ENCODE measurements at regions not wholly inside any gene's neighbourhood (a gene's known extent, or its start where the extent isn't known, plus 50 kb on each side); places are given as distances from the start of the nearest gene placed in this dataset.

DNA sequence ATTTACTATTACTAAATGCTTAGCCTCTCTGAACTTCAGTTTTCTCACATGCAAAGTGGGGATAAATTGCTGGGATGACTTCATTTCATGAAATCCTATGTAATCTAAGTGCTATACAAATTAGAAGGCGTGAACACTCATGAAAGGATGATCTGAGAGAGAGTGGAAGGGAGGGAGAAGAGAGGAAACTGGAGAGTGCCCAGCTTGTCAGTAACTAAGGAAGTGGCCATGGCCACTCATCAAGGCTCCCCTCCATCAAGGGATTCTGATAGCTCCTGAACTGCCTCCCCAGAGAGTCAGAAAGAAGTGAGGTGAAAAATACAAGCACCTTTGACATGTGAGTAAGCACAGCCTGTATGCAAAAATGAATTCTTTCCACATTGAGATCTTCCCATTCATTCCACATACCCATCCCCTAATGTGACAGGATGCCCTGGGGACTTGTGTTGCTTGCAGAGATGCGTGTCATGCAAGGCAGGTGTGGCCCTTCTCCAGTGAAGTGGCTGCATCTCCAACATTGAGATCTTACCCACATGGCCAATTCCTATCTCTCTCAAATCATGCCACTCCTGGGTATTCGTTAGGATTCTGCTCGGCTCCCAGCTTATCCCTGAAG is 76.5 kb upstream of the ITPRID1 start:
- Mint-ChIP-seq H3K36me3 (ENCODE audit: low read depth) (no peaks in the 10 kb centered on the region), H3K27ac (no peak overlapping the region), H3K9me3 (no peaks in the 10 kb centered on the region), H3K4me3 (no peak overlapping the region), H3K27me3 (peaks cover 10% of the 10 kb centered on the region), H3K4me1 (ENCODE audit: low read depth) (no peaks in the 10 kb centered on the region)
- intact Hi-C loops (cut with micrococcal nuclease), result no loop called here

DNA sequence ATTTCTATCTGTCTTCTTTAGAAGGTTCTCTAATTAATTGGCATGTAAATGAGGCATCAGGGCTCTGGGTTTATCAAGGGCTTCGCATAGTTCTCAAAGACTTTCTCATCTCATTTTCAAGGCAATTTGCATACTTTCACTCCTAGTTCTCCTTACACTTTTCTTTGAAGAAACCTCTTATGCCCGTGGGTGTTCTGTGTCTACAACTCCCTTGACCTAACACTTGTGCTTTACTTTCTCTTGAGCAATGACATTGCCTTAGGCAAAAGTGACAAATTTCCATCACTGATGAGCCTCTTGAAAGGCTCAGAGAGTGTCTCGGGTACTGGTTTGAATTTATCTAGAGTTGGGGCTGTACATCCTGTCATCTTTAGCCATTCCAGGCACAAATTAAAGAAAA is 74.7 kb upstream of the ITPRID1 start:
- Mint-ChIP-seq H3K4me3 (no peak overlapping the region), H3K4me1 (ENCODE audit: low read depth) (no peaks in the 10 kb centered on the region), H3K9me3 (no peaks in the 10 kb centered on the region), H3K27me3 (peaks cover 13% of the 10 kb centered on the region), H3K27ac (no peak overlapping the region), H3K36me3 (ENCODE audit: low read depth) (no peaks in the 10 kb centered on the region)
- intact Hi-C loops (cut with micrococcal nuclease), result no loop called here

DNA sequence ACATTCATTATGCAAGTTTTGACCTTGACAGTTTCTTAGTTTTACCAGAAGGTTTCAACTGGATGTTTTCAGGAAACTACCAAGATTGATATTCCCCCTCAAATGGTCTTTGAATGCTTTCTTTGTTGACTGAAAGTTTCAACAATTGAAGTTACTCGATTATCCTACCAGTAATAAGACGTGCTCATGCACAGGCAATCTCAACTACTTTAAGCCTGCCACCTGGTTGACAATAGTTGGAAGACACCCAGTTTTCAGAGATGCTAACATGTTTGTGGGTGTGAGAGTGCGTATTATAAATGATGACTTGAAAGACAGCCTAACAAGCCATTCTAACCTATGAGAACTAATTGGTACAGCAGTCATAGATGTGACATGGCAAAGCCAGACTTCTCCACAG is 73.4 kb upstream of the ITPRID1 start:
- no peak overlapping the region for H3K4me3 Mint-ChIP-seq
- H3K27ac Mint-ChIP-seq, result no peak overlapping the region
- H3K4me1 Mint-ChIP-seq (ENCODE audit: low read depth), result no peaks in the 10 kb centered on the region
- H3K27me3 Mint-ChIP-seq, result peaks cover 16% of the 10 kb centered on the region
- no peaks in the 10 kb centered on the region for H3K36me3 Mint-ChIP-seq (ENCODE audit: low read depth)
- no peaks in the 10 kb centered on the region for H3K9me3 Mint-ChIP-seq
- intact Hi-C loops (cut with micrococcal nuclease), result loop anchor here (5.0 kb wide), 2 partner anchors 68 to 192 kb away; no protein-coding TSS in a partner anchor

DNA sequence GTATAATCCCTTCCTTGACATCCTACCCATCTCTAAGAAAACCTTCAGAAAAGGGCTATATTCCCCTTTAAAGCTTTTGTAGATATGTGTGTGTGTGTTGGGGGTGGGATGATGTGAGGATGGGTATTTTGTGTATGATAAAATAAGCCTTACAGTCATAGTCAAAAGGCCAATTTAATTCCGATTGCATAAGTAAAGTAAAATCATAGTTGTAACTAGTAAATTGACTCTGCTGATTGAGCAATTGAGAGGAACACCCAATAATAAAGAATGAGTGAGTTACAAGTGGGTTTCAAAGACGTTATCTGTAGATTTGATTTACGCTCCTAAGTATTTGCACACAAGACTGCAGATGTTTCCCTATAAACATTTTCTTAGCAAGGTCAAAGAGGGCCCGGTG is 71.3 kb upstream of the ITPRID1 start:
- peaks cover 10% of the 10 kb centered on the region for H3K27me3 Mint-ChIP-seq
- no peaks in the 10 kb centered on the region for H3K9me3 Mint-ChIP-seq
- intact Hi-C loops (cut with micrococcal nuclease), result loop anchor here (1.0 to 5.0 kb wide), 4 partner anchors 46 to 294 kb away; no protein-coding TSS in a partner anchor
- H3K4me1 Mint-ChIP-seq (ENCODE audit: low read depth), result no peaks in the 10 kb centered on the region
- H3K27ac Mint-ChIP-seq, result no peak overlapping the region
- no peak overlapping the region for H3K4me3 Mint-ChIP-seq
- H3K36me3 Mint-ChIP-seq (ENCODE audit: low read depth), result no peaks in the 10 kb centered on the region

GRCh38 chr7:31443457-31443856 is 70.4 kb upstream of the ITPRID1 start:
- intact Hi-C loops (cut with micrococcal nuclease), result loop anchor here (1.0 to 5.0 kb wide), 3 partner anchors 45 to 189 kb away; no protein-coding TSS in a partner anchor
- peaks cover 10% of the 10 kb centered on the region for H3K27me3 Mint-ChIP-seq
- H3K4me3 Mint-ChIP-seq, result no peak overlapping the region
- no peaks in the 10 kb centered on the region for H3K9me3 Mint-ChIP-seq
- H3K36me3 Mint-ChIP-seq (ENCODE audit: low read depth), result no peaks in the 10 kb centered on the region
- H3K4me1 Mint-ChIP-seq (ENCODE audit: low read depth), result no peaks in the 10 kb centered on the region
- no peak overlapping the region for H3K27ac Mint-ChIP-seq

DNA sequence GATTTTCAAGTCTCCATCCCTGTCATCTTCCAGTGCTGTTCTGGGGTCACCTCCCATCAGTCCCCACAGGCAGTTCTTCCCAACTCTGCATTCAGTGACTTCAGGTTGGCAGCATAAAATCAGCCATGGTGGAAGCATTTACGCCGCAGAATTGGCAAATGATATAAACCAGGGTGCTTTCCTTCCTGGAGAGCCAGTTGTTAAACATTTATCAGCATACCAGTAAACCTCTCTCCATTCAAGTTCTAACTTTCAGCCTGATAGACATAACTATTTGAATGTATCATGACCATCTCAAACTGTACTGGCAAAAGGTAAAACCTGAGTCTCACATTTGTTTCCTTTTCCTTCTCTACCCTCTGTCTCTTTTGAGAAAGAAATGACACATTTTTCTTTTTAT is 69.7 kb upstream of the ITPRID1 start:
- Mint-ChIP-seq H3K4me1 (ENCODE audit: low read depth) (no peaks in the 10 kb centered on the region), H3K9me3 (no peaks in the 10 kb centered on the region), H3K27me3 (peaks cover 10% of the 10 kb centered on the region), H3K4me3 (no peak overlapping the region), H3K27ac (no peak overlapping the region), H3K36me3 (ENCODE audit: low read depth) (no peaks in the 10 kb centered on the region)
- intact Hi-C loops (cut with micrococcal nuclease), result loop anchor here (5.0 kb wide), 2 partner anchors 72 to 188 kb away; no protein-coding TSS in a partner anchor

- Mint-ChIP-seq H3K9me3 (no peaks in the 10 kb centered on the region), H3K27me3 (peaks cover 16% of the 10 kb centered on the region), H3K4me3 (no peak overlapping the region), H3K27ac (no peak overlapping the region), H3K4me1 (ENCODE audit: low read depth) (no peaks in the 10 kb centered on the region), H3K36me3 (ENCODE audit: low read depth) (no peaks in the 10 kb centered on the region)
- intact Hi-C loops (cut with micrococcal nuclease), result no loop called here
These were observed 68.1 kb upstream of the ITPRID1 start for GRCh38 chr7:31445686-31446355.

DNA sequence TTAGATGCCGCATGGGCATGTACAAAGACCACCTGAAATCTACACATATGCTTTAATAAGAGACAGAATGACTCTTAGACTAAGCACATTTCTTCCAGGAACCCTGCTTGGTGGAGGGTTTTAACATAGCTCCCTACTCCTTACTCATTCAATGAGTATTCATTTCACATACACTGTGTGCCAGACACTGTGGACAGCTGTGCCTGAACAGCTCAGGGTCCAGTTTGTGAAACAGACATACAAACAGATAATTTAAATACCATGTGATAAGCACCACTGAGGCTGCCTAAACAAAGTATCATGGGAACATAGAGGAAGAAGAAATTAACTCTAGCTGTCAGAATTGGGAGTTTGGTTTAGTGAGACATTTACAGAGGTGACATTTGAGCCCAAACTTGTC is 65.2 kb upstream of the ITPRID1 start:
- no peaks in the 10 kb centered on the region for H3K9me3 Mint-ChIP-seq
- H3K4me1 Mint-ChIP-seq (ENCODE audit: low read depth), result no peaks in the 10 kb centered on the region
- H3K27ac Mint-ChIP-seq, result no peak overlapping the region
- peaks cover 20% of the 10 kb centered on the region for H3K27me3 Mint-ChIP-seq
- no peaks in the 10 kb centered on the region for H3K36me3 Mint-ChIP-seq (ENCODE audit: low read depth)
- intact Hi-C loops (cut with micrococcal nuclease), result no loop called here
- H3K4me3 Mint-ChIP-seq, result no peak overlapping the region

DNA sequence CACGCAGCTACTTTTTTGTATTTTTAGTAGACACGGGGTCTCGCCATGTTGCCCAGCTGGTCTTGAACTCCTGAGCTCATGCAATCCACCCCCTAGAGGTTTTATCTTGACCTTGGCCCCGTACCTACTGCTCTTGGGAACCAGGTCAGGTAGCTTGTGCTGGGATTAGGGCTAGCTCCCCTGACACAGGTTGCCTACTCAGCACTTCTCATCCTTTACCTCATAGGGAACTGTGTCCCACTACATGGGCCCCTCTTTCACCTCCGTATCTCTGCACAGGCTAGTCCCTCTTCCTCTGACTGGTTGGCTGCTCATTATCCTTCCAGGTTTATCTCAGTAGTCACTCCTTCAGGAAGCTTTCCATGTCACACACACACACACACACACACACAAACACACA is 58.0 kb upstream of the ITPRID1 start:
- Mint-ChIP-seq H3K4me3 (no peak overlapping the region), H3K27ac (no peak overlapping the region), H3K4me1 (ENCODE audit: low read depth) (no peaks in the 10 kb centered on the region), H3K36me3 (ENCODE audit: low read depth) (no peaks in the 10 kb centered on the region), H3K27me3 (peaks cover 8% of the 10 kb centered on the region), H3K9me3 (no peaks in the 10 kb centered on the region)
- intact Hi-C loops (cut with micrococcal nuclease), result no loop called here

DNA sequence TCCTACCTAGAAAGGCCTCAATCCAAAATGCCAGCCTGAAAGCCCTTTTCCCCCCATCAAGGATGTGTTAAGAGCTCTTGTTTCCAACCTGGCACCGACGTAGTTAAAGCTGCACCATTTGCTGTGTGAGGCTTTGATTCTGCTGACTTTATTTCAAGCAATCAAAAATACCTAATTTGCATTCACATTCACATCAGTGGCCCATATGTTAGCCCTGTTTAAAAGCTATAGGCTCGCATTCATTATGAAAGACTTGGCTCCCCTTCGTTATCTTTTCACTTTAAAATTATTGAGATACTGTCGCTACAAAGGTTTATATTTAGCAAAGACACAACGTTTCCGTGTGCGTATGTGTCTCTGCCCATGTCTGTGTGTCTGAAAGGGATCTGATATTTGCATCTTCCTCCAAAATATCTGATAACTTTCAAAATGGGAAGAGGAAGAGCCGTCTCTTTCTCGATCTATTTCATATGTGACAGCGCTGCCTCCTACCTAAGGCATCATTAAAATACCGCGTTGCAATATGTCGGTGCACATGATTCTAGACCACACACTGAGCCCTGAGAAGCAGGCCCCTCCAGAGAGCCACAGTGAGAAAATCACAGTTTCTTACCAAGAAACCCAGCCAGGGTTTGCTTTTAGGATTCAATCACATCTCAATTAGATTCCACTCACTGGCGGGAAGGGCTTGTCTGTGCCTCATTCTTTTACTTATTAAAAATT is 57.1 kb upstream of the ITPRID1 start:
- Mint-ChIP-seq H3K27me3 (peaks cover 5% of the 10 kb centered on the region), H3K9me3 (no peaks in the 10 kb centered on the region), H3K27ac (no peak overlapping the region), H3K4me1 (ENCODE audit: low read depth) (no peaks in the 10 kb centered on the region), H3K36me3 (ENCODE audit: low read depth) (no peaks in the 10 kb centered on the region), H3K4me3 (no peak overlapping the region)
- intact Hi-C loops (cut with micrococcal nuclease), result no loop called here

DNA sequence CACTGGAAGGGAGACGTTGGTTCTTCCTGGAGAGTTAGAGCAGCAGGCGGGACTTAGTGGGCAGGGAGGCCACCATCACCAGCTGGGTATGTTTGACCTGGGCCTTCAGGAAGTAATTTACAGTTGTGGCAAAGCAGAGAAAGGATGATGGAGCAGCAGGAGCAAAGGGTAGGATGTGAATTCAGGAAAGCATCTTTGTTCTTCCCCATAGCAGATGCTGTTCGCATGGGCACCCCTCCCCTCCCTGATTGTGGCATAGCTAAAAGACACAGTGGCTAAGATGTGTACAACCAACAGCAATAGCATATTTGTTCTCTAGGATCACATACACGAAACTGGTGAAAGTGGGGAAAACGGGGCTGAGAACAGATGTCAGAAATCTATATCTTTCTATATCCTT is 56.3 kb upstream of the ITPRID1 start:
- peaks cover 7% of the 10 kb centered on the region for H3K27me3 Mint-ChIP-seq
- H3K4me3 Mint-ChIP-seq, result no peak overlapping the region
- intact Hi-C loops (cut with micrococcal nuclease), result no loop called here
- H3K27ac Mint-ChIP-seq, result no peak overlapping the region
- no peaks in the 10 kb centered on the region for H3K4me1 Mint-ChIP-seq (ENCODE audit: low read depth)
- no peaks in the 10 kb centered on the region for H3K9me3 Mint-ChIP-seq
- H3K36me3 Mint-ChIP-seq (ENCODE audit: low read depth), result no peaks in the 10 kb centered on the region

- no peaks in the 10 kb centered on the region for H3K36me3 Mint-ChIP-seq (ENCODE audit: low read depth)
- no peaks in the 10 kb centered on the region for H3K9me3 Mint-ChIP-seq
- H3K27ac Mint-ChIP-seq, result no peak overlapping the region
- intact Hi-C loops (cut with micrococcal nuclease), result no loop called here
- peaks cover 9% of the 10 kb centered on the region for H3K27me3 Mint-ChIP-seq
- no peaks in the 10 kb centered on the region for H3K4me1 Mint-ChIP-seq (ENCODE audit: low read depth)
- no peak overlapping the region for H3K4me3 Mint-ChIP-seq
These were observed 55.7 kb upstream of the ITPRID1 start for GRCh38 chr7:31458203-31458602.

GRCh38 chr7:31462636-31463035 is 51.3 kb upstream of the ITPRID1 start:
- H3K4me3 Mint-ChIP-seq, result no peak overlapping the region
- no peaks in the 10 kb centered on the region for H3K4me1 Mint-ChIP-seq (ENCODE audit: low read depth)
- intact Hi-C loops (cut with micrococcal nuclease), result no loop called here

More at GRCh38 chr7:31462636-31463035, 51.3 kb upstream of the ITPRID1 start:
- Mint-ChIP-seq H3K27ac (no peak overlapping the region), H3K9me3 (no peaks in the 10 kb centered on the region), H3K27me3 (peaks cover 16% of the 10 kb centered on the region), H3K36me3 (ENCODE audit: low read depth) (no peaks in the 10 kb centered on the region)

All from dendritic cell treated with granulocyte-macrophage colony-stimulating factor and Interleukin-4, amounts not matched to agents 40 ng/mL and 50 ng/mL, for 4 days (primary cell).